RWPE2 (cell line): ENCODE measurements at regions not wholly inside any gene's neighbourhood (a gene's known extent, or its start where the extent isn't known, plus 50 kb on each side); places are given as distances from the start of the nearest gene placed in this dataset.

Source experiments
- ATAC-seq: fragments of 200-7000 bp; cut with Tn5 transposase; 3 replicates; pipeline ENCODE4 v1.9.1; 2021; ENCODE audit warnings: low read depth
- DNase-seq: peaks from one replicate; pipeline ENCODE4 v3.0.0-alpha.2; 2020; ENCODE audit warnings: low spot score
- H3K27ac ChIP-seq: fragments of 450-650 bp; 2 replicates; pipeline ENCODE4 v1.5.1; 2017; ENCODE audit warnings: mild to moderate bottlenecking; ENCODE audit not compliant: poor library complexity, severe bottlenecking
- H3K27me3 ChIP-seq: fragments of 250-450 bp; sonication (Bioruptor Pico); 2 replicates; pipeline ENCODE4 v1.5.1; 2021; ENCODE audit warnings: mild to moderate bottlenecking, moderate library complexity; ENCODE audit not compliant: insufficient read depth, poor library complexity, severe bottlenecking
- H3K36me3 ChIP-seq: fragments of 250-450 bp; sonication (Bioruptor Pico); 2 replicates; pipeline ENCODE4 v1.5.1; 2020; ENCODE audit warnings: low read depth, mild to moderate bottlenecking, moderate library complexity
- H3K4me1 ChIP-seq: fragments of 250-450 bp; sonication (Bioruptor Pico); 2 replicates; pipeline ENCODE4 v1.5.1; 2021; ENCODE audit warnings: mild to moderate bottlenecking, moderate library complexity; ENCODE audit not compliant: insufficient read depth, poor library complexity, severe bottlenecking
- H3K4me3 ChIP-seq: fragments of 250-450 bp; sonication (Bioruptor Pico); 2 replicates; pipeline ENCODE4 v1.5.1; 2021; ENCODE audit warnings: mild to moderate bottlenecking, moderate library complexity; ENCODE audit not compliant: severe bottlenecking
- H3K9me3 ChIP-seq: fragments of 250-450 bp; sonication (Bioruptor Pico); 2 replicates; pipeline ENCODE4 v1.5.1; 2021; ENCODE audit warnings: mild to moderate bottlenecking, moderate library complexity; ENCODE audit not compliant: severe bottlenecking
- CTCF ChIP-seq: fragments of 450-650 bp; IDR thresholded peaks from one replicate; pipeline ENCODE4 v1.5.1; 2017; ENCODE audit warnings: mild to moderate bottlenecking, moderate library complexity; ENCODE audit not compliant: poor library complexity, severe bottlenecking

GRCh38 chr3:81378552-81379293 lies 382.7 kb downstream of the GBE1 start:
- no peaks in the 10 kb centered on the region for H3K4me1 ChIP-seq
- no peak for ATAC-seq
- DNase-seq: no peak
- H3K27me3 ChIP-seq: no peaks in the 10 kb centered on the region
- H3K9me3 ChIP-seq: no peaks in the 10 kb centered on the region
- H3K27ac ChIP-seq: no peak overlapping the region
- no peak for TF ChIP-seq CTCF
- H3K4me3 ChIP-seq: no peak overlapping the region
- no peaks in the 10 kb centered on the region for H3K36me3 ChIP-seq

GRCh38 chr3:81375921-81376320 lies 385.5 kb downstream of the GBE1 start:
- Histone ChIP-seq H3K9me3 (no peaks in the 10 kb centered on the region), H3K36me3 (no peaks in the 10 kb centered on the region), H3K27ac (no peak overlapping the region), H3K27me3 (no peaks in the 10 kb centered on the region), H3K4me3 (no peak overlapping the region), H3K4me1 (no peaks in the 10 kb centered on the region)
- DNase-seq (no peak), ATAC-seq (no peak)
- TF ChIP-seq CTCF: no peak

GRCh38 chr3:81364411-81364810 lies 397.0 kb downstream of the GBE1 start:
- TF ChIP-seq CTCF: no peak
- no peaks in the 10 kb centered on the region for H3K27me3 ChIP-seq
- H3K4me1 ChIP-seq: no peaks in the 10 kb centered on the region
- H3K4me3 ChIP-seq: no peak overlapping the region
- H3K9me3 ChIP-seq: no peaks in the 10 kb centered on the region
- DNase-seq (no peak), ATAC-seq (no peak)
- H3K27ac ChIP-seq: no peak overlapping the region
- no peaks in the 10 kb centered on the region for H3K36me3 ChIP-seq

- DNase-seq (no peak), ATAC-seq (no peak; the same call in 2 of the 3 replicates)
- Histone ChIP-seq H3K4me3 (no peak overlapping the region), H3K27ac (no peak overlapping the region), H3K36me3 (no peaks in the 10 kb centered on the region), H3K9me3 (no peaks in the 10 kb centered on the region), H3K27me3 (no peaks in the 10 kb centered on the region), H3K4me1 (no peaks in the 10 kb centered on the region)
- no peak for TF ChIP-seq CTCF
Measured at GRCh38 chr3:81363816-81364215, 397.6 kb downstream of the GBE1 start.

GRCh38 chr3:81354119-81354518 lies 407.3 kb downstream of the GBE1 start:
- TF ChIP-seq CTCF: no peak
- Histone ChIP-seq H3K27me3 (no peaks in the 10 kb centered on the region), H3K9me3 (no peaks in the 10 kb centered on the region), H3K4me3 (no peak overlapping the region), H3K4me1 (no peaks in the 10 kb centered on the region), H3K27ac (no peak overlapping the region), H3K36me3 (no peaks in the 10 kb centered on the region)
- ATAC-seq (no peak), DNase-seq (no peak)
